Osteocyte (in vitro differentiated cells): ENCODE measurements at regions not wholly inside any gene's neighbourhood (a gene's known extent, or its start where the extent isn't known, plus 50 kb on each side); places are given as distances from the start of the nearest gene placed in this dataset.

Source experiments
- DNase-seq: peaks from one replicate; pipeline ENCODE4 v3.0.0; 2021; ENCODE audit warnings: mixed read lengths; ENCODE audit not compliant: unreplicated experiment; ENCODE audit errors: extremely low spot score
- H3K27ac Mint-ChIP-seq: one replicate; pipeline ENCODE4 v1.8.0; 2021; ENCODE audit warnings: mild to moderate bottlenecking, mixed read lengths; ENCODE audit not compliant: unreplicated experiment
- H3K27me3 Mint-ChIP-seq: one replicate; pipeline ENCODE4 v1.8.0; 2021; ENCODE audit warnings: mixed read lengths; ENCODE audit not compliant: unreplicated experiment
- H3K36me3 Mint-ChIP-seq: one replicate; pipeline ENCODE4 v1.8.0; 2021; ENCODE audit warnings: mixed read lengths; ENCODE audit not compliant: unreplicated experiment
- H3K4me1 Mint-ChIP-seq: one replicate; pipeline ENCODE4 v1.8.0; 2021; ENCODE audit warnings: mixed read lengths; ENCODE audit not compliant: unreplicated experiment
- H3K4me3 Mint-ChIP-seq: one replicate; pipeline ENCODE4 v1.8.0; 2021; ENCODE audit warnings: mild to moderate bottlenecking, moderate library complexity, mixed read lengths; ENCODE audit not compliant: unreplicated experiment
- H3K9me3 Mint-ChIP-seq: one replicate; pipeline ENCODE4 v1.8.0; 2021; ENCODE audit warnings: mixed read lengths; ENCODE audit not compliant: unreplicated experiment
- CTCF ChIP-seq: fragments of 200-600 bp; sonication (generic); IDR thresholded peaks from 2 replicates; pipeline ENCODE4 v1.5.0; 2021; ENCODE audit warnings: antibody characterized with exemption, mild to moderate bottlenecking, moderate library complexity

- no peak for TF ChIP-seq CTCF
- H3K4me1 Mint-ChIP-seq, result no peaks in the 10 kb centered on the region
- no peaks in the 10 kb centered on the region for H3K36me3 Mint-ChIP-seq
- no peak overlapping the region for H3K4me3 Mint-ChIP-seq
- DNase-seq, result no peak
- no peaks in the 10 kb centered on the region for H3K27me3 Mint-ChIP-seq
- H3K27ac Mint-ChIP-seq, result no peak overlapping the region
- no peaks in the 10 kb centered on the region for H3K9me3 Mint-ChIP-seq
Measured at GRCh38 chr13:33911521-33911920, 93.6 kb downstream of the RFC3 start.

- TF ChIP-seq CTCF, result no peak
- H3K9me3 Mint-ChIP-seq, result no peaks in the 10 kb centered on the region
- no peak overlapping the region for H3K4me3 Mint-ChIP-seq
- peaks cover 15% of the 10 kb centered on the region for H3K4me1 Mint-ChIP-seq
- H3K27me3 Mint-ChIP-seq, result no peaks in the 10 kb centered on the region
- no peaks in the 10 kb centered on the region for H3K36me3 Mint-ChIP-seq
- no peak overlapping the region for H3K27ac Mint-ChIP-seq
- DNase-seq, result no peak
Measured at GRCh38 chr13:33913829-33914228, 95.9 kb downstream of the RFC3 start.

- DNase-seq, result no peak
- peaks cover 19% of the 10 kb centered on the region for H3K4me1 Mint-ChIP-seq
- TF ChIP-seq CTCF, result no peak
- no peaks in the 10 kb centered on the region for H3K9me3 Mint-ChIP-seq
- H3K36me3 Mint-ChIP-seq, result no peaks in the 10 kb centered on the region
- no peak overlapping the region for H3K27ac Mint-ChIP-seq
- no peak overlapping the region for H3K4me3 Mint-ChIP-seq
- no peaks in the 10 kb centered on the region for H3K27me3 Mint-ChIP-seq
Measured at GRCh38 chr13:33917190-33917589, 99.2 kb downstream of the RFC3 start.

DNA sequence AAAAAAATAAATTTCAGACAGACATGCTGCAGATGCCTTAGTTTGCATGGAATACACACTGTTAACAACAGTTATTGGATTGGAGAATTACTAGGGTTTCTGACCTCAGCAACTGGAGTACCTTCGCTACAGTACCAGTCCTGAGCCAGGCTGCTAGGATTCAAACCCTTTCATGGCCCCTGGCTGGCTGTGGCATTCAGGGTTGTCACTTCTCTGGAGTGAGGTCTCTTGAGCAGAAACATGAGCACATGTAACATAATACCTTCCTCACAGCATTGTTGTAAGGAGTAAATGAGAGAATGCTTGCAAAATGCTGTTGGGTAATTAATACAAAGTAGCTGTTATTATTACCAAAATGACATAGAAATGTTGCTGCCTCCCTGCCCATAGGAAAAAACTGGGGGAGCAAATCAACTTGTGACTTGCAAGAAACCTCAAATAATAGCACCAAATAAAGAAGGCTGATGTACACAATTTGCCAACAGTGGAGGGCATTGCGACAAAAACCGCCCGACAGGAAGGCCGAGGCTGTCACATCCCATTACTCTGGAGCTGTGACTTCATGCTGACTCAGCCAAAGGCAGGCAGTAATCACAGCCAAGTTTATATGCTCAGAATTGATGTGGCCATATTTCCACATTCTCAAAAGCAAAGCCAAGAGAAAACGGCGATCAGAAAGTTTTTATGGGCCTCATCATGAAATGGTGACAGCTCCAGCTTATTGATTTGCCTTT lies 100.4 kb downstream of the RFC3 start:
- peak overlapping the region; percentile 61 for H3K27ac Mint-ChIP-seq
- DNase-seq, result no peak
- TF ChIP-seq CTCF, result no peak
- H3K4me1 Mint-ChIP-seq, result peaks cover 19% of the 10 kb centered on the region
- no peaks in the 10 kb centered on the region for H3K9me3 Mint-ChIP-seq
- H3K36me3 Mint-ChIP-seq, result no peaks in the 10 kb centered on the region
- no peak overlapping the region for H3K4me3 Mint-ChIP-seq
- H3K27me3 Mint-ChIP-seq, result no peaks in the 10 kb centered on the region

- Mint-ChIP-seq H3K4me1 (peaks cover 19% of the 10 kb centered on the region), H3K27ac (peak overlapping the region; percentile 61), H3K9me3 (no peaks in the 10 kb centered on the region), H3K4me3 (no peak overlapping the region), H3K27me3 (no peaks in the 10 kb centered on the region), H3K36me3 (no peaks in the 10 kb centered on the region)
- TF ChIP-seq CTCF, result no peak
- DNase-seq, result no peak
Measured at GRCh38 chr13:33919120-33919519, 101.2 kb downstream of the RFC3 start.
